GM21825 (cell line): ENCODE measurements at regions not wholly inside any gene's neighbourhood (a gene's known extent, or its start where the extent isn't known, plus 50 kb on each side); places are given as distances from the start of the nearest gene placed in this dataset.
"Not testable (repeated sequence)": the region's sequence is repeated elsewhere in the genome, so short reads cannot be mapped to it uniquely, and the experiment has no call there.

Experiments
- ATAC-seq: cut with Tn5 transposase; IDR thresholded peaks from one replicate; pipeline ENCODE4 v1.9.1; 2021; ENCODE audit warnings: mild to moderate bottlenecking, moderate library complexity; ENCODE audit not compliant: unreplicated experiment

GRCh38 chr6:56839533-56840183, 115.2 kb upstream of the BEND6 start:
- no peak for ATAC-seq

GRCh38 chr6:56838965-56839364, 115.9 kb upstream of the BEND6 start:
- no peak for ATAC-seq

- ATAC-seq, result no peak
These were observed 116.8 kb upstream of the BEND6 start for GRCh38 chr6:56838016-56838555.

- no peak for ATAC-seq
These were observed 117.5 kb upstream of the BEND6 start for GRCh38 chr6:56837322-56837894.

DNA sequence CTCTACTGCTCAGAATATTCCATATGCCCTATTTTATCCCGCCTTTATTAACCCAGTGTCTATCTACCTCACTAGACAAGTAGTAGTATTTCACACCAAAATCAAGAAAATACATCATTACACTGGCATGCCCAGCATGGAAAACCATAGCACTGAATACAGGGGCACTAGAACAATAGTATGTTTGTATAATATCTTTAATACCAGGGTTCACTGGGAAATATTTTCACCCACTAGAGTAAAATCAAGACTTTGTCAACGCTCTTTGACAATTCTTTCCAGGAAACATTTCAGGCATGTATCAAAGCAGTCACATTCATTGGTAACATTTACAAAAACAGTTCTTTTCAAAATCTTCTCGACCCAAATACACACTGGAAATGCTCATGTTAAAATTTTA, 119.3 kb upstream of the BEND6 start:
- ATAC-seq, result no peak

GRCh38 chr6:56833873-56834272, 121.0 kb upstream of the BEND6 start:
- no peak for ATAC-seq

DNA sequence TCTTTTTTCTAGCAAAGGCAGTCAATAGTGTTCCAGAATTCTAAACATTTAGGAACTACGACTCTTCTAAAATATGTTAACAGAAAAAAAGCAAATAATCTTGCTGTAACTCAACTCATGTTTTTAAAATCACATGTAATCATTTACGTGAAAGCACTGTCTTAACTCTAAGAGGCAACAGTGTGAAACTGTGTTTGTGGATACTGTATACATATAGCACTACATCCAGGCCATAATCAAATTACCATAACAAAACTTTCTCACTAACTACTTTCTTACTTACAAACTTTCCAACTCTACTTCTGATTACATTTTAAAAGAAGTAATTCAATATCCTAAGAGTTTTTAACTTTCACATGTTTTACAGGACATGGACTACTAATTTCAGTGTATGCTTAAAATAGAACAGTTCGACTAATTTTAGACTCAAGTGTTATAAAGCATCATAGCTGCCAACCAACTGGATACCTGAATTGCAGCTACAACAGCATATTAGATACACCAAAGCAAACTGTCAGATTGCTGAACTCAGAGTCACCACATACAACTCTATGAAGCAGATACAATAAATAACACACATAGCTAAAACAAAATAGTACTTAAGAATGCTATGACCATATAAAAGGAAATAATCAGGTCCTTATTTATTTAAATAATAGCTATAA, 121.6 kb upstream of the BEND6 start:
- ATAC-seq, result no peak

DNA sequence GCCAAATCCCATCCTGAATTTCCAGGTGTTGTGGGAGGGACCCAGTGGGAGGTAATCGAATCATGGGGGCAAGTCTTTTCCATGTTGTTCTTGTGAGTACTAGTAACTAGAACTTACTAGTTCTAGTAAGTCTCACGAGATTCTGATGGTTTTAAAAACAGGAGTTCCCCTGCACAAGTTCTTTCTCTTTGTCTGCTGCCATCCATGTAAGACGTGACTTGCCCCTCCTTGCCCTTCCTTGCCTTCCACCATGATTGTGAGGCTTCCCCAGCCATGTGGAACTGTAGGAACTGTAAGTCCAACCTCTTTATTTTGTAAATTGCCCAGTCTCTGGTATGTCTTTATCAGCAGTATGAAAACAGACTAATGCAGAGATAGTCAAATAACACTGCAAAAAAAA, 122.7 kb upstream of the BEND6 start:
- ATAC-seq, result no peak

- no peak for ATAC-seq
These were observed 123.6 kb upstream of the BEND6 start for GRCh38 chr6:56831334-56831733.

GRCh38 chr6:56827908-56828649, 126.8 kb upstream of the BEND6 start:
- ATAC-seq, result no peak

- not testable (repeated sequence) for ATAC-seq
These were observed 130.5 kb upstream of the BEND6 start for GRCh38 chr6:56824431-56824830.

GRCh38 chr6:56821005-56821432, 133.9 kb upstream of the BEND6 start:
- no peak for ATAC-seq

DNA sequence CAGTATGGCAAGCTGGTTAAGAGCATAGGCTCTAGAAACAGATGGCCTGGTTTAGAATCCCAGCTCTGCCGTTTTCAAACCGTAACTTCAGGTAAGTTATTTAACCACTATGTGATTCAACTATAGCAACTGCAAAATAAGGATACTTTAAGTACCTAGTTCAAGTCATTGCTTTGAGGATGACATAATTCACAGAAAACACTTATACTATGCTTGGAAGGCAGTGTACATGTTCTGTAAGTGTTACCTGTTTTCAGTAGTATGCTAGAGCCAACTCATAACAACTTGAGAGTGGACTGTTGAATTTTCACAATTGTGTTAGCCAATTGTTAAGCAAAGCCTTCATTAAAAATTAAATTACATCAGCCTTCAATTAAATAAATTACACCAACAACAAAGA, 134.8 kb upstream of the BEND6 start:
- no peak for ATAC-seq

DNA sequence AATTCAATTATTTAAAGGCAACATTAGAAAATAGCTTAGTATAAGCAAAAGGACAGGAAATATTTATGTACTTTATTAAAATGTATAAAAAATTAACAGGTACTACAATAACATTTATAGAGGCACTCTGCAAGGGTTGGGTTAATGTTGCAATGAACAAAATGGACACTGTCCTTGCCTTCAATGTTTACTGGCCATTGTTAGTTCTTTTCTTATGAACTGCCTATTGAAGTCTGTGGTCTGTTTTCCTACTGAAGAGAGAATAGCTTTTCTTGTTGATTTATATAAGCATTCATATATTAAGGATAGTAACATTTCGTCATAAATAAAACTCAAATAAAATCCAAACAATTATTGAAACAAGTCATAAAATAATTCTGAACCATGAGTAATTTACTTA, 135.3 kb upstream of the BEND6 start:
- ATAC-seq, result no peak

- no peak for ATAC-seq
These were observed 138.5 kb upstream of the BEND6 start for GRCh38 chr6:56816370-56816769.

- no peak for ATAC-seq
These were observed 139.5 kb upstream of the BEND6 start for GRCh38 chr6:56815436-56815835.

GRCh38 chr6:56814802-56815201, 140.1 kb upstream of the BEND6 start:
- no peak for ATAC-seq

GRCh38 chr6:56814308-56814707, 140.6 kb upstream of the BEND6 start:
- no peak for ATAC-seq

- ATAC-seq, result not testable (repeated sequence)
These were observed 142.1 kb upstream of the BEND6 start for GRCh38 chr6:56812851-56813250.

DNA sequence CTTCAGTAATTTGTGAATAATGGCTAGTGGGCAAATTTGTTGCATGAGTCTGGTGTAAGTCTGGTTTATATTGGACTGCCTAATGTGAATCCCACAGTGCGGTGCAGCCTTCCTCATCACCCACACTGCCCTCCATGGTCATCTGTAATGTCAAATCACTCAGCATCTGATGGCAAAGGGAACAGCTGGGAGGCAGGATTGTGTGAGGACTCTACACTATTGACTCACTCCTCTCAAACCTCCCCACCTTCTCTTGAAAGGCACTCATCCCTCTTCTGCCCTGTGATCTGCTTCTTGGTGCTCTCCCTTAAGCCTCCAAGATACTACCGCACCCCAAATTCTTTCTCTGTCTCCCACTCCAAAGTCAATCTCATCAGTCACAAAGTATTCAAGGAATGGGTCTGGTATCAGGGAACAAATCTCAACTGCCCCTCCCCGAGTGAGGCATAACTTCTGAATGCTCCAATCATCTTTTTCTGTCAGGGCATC, 146.0 kb upstream of the BEND6 start:
- ATAC-seq, result no peak

DNA sequence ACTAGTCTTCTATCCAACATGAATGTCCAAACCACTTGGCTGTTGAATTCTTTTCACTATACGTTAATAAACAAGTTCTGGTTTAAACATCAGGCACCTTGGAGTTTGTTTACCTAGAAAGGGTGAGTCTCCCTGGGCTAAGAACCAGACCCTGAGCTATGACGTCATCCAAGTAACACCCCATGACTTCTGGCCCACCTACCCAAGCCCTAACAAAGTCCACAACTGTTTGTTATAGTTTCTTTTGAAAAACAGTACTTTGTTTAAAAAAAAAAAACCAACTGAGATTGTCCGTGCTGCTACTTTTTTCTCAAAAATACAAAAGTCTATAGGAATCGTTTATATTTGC, 146.9 kb upstream of the BEND6 start:
- no peak for ATAC-seq
